GM19468 (cell line): ENCODE measurements at regions not wholly inside any gene's neighbourhood (a gene's known extent, or its start where the extent isn't known, plus 50 kb on each side); places are given as distances from the start of the nearest gene placed in this dataset.

Source experiments
- ATAC-seq: cut with Tn5 transposase; IDR thresholded peaks from one replicate; pipeline ENCODE4 v1.9.1; 2021; ENCODE audit warnings: mild to moderate bottlenecking, moderate library complexity, moderate number of reproducible peaks; ENCODE audit not compliant: unreplicated experiment; ENCODE audit errors: extremely low read depth

- ATAC-seq: no peak
Observed at GRCh38 chr4:106687026-106687425, 318.4 kb upstream of the GIMD1 start.

GRCh38 chr4:106681381-106681921 lies 312.9 kb upstream of the GIMD1 start:
- no peak for ATAC-seq

GRCh38 chr4:106679063-106679462 lies 310.5 kb upstream of the GIMD1 start:
- ATAC-seq: no peak

GRCh38 chr4:106677213-106677612 lies 308.6 kb upstream of the GIMD1 start:
- no peak for ATAC-seq

- ATAC-seq: no peak
Observed at GRCh38 chr4:106676173-106676921, 307.8 kb upstream of the GIMD1 start.

- no peak for ATAC-seq
Observed at GRCh38 chr4:106671716-106672115, 303.1 kb upstream of the GIMD1 start.

- ATAC-seq: no peak
Observed at GRCh38 chr4:106670976-106671375, 302.4 kb upstream of the GIMD1 start.

GRCh38 chr4:106659371-106659770 lies 290.8 kb upstream of the GIMD1 start:
- ATAC-seq: no peak

- no peak for ATAC-seq
Observed at GRCh38 chr4:106652095-106652494, 283.5 kb upstream of the GIMD1 start.

GRCh38 chr4:106650701-106651100 lies 282.1 kb upstream of the GIMD1 start:
- ATAC-seq: no peak

- ATAC-seq: no peak
Observed at GRCh38 chr4:106647451-106647850, 278.9 kb upstream of the GIMD1 start.

GRCh38 chr4:106629268-106629625 lies 260.7 kb upstream of the GIMD1 start:
- no peak for ATAC-seq

GRCh38 chr4:106628586-106629267 lies 260.1 kb upstream of the GIMD1 start:
- ATAC-seq: no peak

GRCh38 chr4:106627051-106627450 lies 258.5 kb upstream of the GIMD1 start:
- no peak for ATAC-seq

GRCh38 chr4:106624671-106625070 lies 256.1 kb upstream of the GIMD1 start:
- no peak for ATAC-seq

GRCh38 chr4:106618956-106619355 lies 250.4 kb upstream of the GIMD1 start:
- no peak for ATAC-seq

- ATAC-seq: no peak
Observed at GRCh38 chr4:106615961-106616360, 247.4 kb upstream of the GIMD1 start.

GRCh38 chr4:106615410-106615945 lies 246.9 kb upstream of the GIMD1 start:
- no peak for ATAC-seq

- no peak for ATAC-seq
Observed at GRCh38 chr4:106614441-106614840, 245.9 kb upstream of the GIMD1 start.

- no peak for ATAC-seq
Observed at GRCh38 chr4:106609917-106610316, 241.3 kb upstream of the GIMD1 start.

GRCh38 chr4:106607558-106607957 lies 239.0 kb upstream of the GIMD1 start:
- no peak for ATAC-seq
